Activated naive CD4-positive, alpha-beta T cell treated with anti-CD3 and anti-CD28 coated beads, Interleukin-2, amount 50 U/mL, for 72 hours (primary cell): ENCODE measurements at regions not wholly inside any gene's neighbourhood (a gene's known extent, or its start where the extent isn't known, plus 50 kb on each side); places are given as distances from the start of the nearest gene placed in this dataset.
A peak's percentile ranks its signal among the peaks of the same experiment; 100 is the strongest.

Experiments used
- ATAC-seq, 2 donors: fragments of 150-1000 bp; cut with Tn5 transposase; 2 replicates each; pipeline ENCODE4 v1.10.0; 2021; ENCODE audit warnings: mild to moderate bottlenecking in 2 of 2, moderate library complexity in 2 of 2
- DNase-seq, 2 donors: peaks; one replicate each; pipeline ENCODE4 v3.0.0; 2021 to 2022; ENCODE audit warnings: low spot score in 2 of 2
- H3K27ac Mint-ChIP-seq, 2 donors: one replicate each; pipeline ENCODE4 v1.8.0; 2022; ENCODE audit warnings: mild to moderate bottlenecking in 2 of 2, mixed read lengths in 2 of 2
- H3K36me3 Mint-ChIP-seq, 2 donors: one replicate each; pipeline ENCODE4 v1.8.0; 2022; ENCODE audit warnings: mixed read lengths in 2 of 2
- H3K9me3 Mint-ChIP-seq, 2 donors: one replicate each; pipeline ENCODE4 v1.8.0; 2022; ENCODE audit warnings: mixed read lengths in 2 of 2

DNA sequence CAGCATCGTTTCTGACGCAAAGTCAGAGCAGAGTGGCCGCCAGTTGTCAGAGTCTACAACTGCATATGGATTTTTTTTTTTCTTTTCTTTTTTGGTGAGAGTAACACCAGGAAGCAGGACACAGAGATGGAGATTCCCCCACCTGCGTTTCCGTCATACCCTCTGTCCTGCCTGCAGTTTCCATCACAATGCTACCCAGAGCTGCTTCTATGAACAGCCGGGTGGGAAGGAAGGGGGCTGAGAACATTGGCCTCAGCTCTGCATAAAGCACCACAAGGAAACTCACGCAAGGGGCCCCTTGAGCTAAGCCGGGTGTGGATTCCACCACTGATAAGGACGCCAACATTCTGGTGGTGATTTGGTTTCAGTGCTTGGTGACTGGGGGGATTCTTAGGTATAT, 183.5 kb upstream of the AFDN start:
- ATAC-seq (no peak), DNase-seq (no peak)
- no peak overlapping the region for H3K27ac Mint-ChIP-seq
- H3K36me3 Mint-ChIP-seq: no peaks in the 10 kb centered on the region
- peaks cover 9% of the 10 kb centered on the region in 2 donors for H3K9me3 Mint-ChIP-seq

DNA sequence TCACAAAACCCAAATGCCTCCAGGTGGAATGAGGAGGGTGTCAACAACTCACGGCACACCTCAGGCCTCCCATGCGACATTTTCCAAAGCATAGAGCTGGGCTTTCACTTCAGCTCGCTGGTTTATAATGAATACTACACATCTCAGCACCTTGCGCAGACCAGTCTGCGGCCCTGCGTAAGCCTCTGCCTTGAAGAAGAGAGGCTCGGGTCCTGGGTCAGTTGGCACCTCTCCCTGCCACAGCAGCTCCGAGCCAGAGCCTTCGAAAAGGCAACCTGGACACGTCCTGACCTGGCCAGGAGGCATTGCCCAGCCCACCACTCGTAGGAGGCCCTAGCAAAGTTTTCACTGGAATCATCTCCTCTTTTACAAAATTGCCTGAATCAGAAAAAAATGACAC, 183.0 kb upstream of the AFDN start:
- Mint-ChIP-seq H3K27ac (no peak overlapping the region), H3K9me3 (peaks cover 9% of the 10 kb centered on the region in 2 donors), H3K36me3 (no peaks in the 10 kb centered on the region)
- DNase-seq (no peak), ATAC-seq (no peak)

DNA sequence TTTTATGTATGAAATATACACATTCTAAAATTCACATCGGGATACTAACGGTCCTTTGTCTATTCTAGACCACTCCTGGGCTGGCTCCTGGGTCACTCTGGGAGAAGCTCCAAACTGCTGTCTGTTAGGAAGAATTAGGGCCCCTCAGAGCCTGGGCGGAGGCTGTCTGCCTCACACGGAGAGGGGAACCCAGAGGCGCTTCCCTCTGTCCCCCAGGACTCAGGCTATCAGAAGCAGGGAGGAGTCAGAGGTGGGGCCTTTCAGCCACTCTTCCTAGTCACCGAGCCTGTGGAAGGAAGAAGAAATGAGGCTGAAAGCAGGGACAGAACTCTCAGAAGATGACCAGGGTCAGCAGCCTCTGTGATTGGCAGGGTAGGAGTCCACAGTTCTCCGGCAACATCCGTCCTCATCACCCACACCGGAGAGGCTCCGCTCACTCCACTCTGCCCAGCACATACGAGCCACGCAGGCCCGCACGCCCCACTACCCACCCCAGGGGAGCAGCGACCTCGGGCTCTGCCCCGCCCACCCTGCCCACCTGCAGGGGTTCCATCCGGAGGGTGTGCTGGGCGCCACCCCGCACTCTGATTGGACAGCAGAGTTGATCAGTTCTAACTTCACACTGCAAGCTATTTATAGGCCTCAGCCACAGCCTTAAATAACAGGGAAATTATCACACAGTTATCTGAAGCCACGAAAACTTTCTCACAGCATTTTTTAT, 182.1 kb upstream of the AFDN start:
- DNase-seq (no peak), ATAC-seq (no peak)
- peaks cover 9% of the 10 kb centered on the region in 2 donors for H3K9me3 Mint-ChIP-seq
- H3K36me3 Mint-ChIP-seq: no peaks in the 10 kb centered on the region
- H3K27ac Mint-ChIP-seq: no peak overlapping the region

DNA sequence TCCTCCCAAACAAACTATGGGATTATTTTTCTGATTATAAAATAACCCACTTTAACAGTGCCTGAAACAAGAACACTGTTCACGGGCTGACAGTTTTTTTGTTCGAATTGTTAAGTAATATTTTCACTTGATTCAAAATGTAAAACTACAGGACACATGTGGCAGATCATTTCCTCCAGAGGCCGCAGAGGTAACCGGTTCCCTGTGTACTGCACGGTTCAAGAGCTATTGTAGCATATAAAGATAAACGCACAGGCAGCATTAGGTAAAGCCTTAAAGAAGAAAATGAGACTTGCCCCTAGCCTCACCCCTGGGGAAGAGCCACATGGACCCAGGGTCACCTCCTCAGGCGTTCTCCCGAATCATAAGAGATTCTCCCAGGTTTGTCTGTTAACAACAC, 181.3 kb upstream of the AFDN start:
- ATAC-seq (no peak), DNase-seq (no peak)
- H3K27ac Mint-ChIP-seq: no peak overlapping the region
- peaks cover 9% of the 10 kb centered on the region in 2 donors for H3K9me3 Mint-ChIP-seq
- H3K36me3 Mint-ChIP-seq: no peaks in the 10 kb centered on the region

DNA sequence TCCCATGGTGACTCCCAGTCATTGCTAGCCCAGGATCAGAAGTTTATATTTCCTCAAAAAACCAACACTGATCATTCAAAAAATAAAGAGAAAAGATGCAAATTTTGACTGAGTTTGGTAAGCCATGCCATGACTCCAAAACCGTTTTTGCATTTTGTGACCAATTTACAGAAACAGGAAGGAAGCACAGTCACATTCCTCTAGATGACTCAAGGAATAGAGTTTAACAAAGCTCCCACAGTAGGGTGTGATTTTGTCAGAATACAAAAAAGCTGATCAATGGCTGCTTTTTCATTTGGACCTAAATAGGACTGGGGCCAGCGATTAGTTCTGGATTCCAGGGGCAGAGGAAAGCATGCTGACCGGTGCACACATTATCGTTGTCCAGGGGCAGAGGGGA, 179.4 kb upstream of the AFDN start:
- H3K27ac Mint-ChIP-seq: no peak overlapping the region
- no peaks in the 10 kb centered on the region for H3K9me3 Mint-ChIP-seq
- DNase-seq (no peak), ATAC-seq (peak in 1 of 2 donors; percentile 61)
- no peaks in the 10 kb centered on the region for H3K36me3 Mint-ChIP-seq

DNA sequence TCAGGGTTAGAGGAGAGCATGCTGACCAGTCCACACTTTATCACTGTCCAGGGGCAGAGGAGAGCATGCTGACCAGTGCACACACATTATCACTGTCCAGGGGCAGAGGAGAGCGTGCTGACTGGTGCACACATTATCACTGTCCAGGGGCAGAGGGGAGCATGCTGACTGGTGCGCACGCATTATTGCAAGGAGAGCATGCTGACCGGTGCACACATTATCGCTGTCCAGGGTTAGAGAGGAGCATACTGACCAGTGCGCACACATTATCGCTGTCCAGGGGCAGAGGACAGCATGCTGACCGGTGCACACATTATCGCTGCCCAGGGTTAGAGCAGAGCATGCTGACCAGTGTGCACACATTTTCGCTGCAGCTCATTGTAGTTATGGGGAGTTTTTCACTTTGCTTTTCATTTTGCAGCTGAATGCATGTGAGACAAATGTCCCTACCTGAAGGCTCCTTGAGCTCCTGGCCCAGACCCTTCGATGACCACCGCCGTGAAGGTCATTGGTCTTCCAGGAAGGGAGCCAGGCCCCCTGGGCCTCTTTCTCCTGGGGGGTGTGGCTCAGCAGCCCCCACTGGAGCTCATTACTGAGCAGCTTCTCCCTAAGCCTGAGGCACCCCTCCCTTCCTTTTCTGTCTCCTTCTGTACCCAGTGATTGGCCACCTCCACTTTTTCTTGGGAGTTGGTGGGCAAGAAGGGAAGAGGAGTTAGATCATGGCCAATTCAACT, 178.8 kb upstream of the AFDN start:
- Mint-ChIP-seq H3K36me3 (no peaks in the 10 kb centered on the region), H3K9me3 (no peaks in the 10 kb centered on the region), H3K27ac (no peak overlapping the region)
- DNase-seq: no peak
- ATAC-seq: no peak

DNA sequence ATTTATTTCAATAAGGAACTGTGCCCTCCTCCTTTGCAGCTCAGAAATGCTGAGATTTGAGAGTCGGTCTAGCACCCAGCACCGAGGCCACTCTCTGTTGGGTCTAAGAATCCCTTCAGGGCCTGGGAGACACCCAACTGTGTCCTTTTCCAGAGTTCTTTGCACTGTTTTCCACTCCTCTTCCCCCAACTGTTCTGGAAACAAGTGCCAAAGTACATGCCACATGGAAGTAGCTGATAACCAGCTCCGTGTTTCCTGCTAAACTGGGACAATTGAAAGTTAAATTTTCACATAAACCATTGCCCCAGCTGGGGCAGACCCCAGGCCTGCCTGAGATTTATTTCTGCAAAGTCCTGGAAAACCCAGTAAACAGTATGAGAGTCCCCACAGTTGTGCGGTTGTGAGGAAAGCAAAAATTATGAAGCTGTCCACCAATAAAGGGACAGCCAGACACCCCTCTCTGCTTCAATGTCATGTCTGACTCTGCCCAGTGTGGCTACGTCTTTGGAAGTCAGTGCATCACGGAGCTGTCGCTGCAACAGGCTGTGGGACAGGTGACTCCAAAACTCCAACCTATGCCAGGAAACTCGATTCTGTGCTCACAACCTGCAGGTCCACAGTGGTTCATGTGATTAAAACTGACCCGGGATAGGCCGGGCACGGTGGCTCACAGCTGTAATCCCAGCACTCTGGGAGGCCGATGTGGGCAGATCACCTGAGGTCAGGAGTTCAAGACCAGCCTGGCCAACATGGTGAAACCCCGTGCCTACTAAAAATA, 178.0 kb upstream of the AFDN start:
- H3K27ac Mint-ChIP-seq: no peak overlapping the region
- ATAC-seq: no peak
- DNase-seq: no peak
- no peaks in the 10 kb centered on the region for H3K36me3 Mint-ChIP-seq
- H3K9me3 Mint-ChIP-seq: no peaks in the 10 kb centered on the region

DNA sequence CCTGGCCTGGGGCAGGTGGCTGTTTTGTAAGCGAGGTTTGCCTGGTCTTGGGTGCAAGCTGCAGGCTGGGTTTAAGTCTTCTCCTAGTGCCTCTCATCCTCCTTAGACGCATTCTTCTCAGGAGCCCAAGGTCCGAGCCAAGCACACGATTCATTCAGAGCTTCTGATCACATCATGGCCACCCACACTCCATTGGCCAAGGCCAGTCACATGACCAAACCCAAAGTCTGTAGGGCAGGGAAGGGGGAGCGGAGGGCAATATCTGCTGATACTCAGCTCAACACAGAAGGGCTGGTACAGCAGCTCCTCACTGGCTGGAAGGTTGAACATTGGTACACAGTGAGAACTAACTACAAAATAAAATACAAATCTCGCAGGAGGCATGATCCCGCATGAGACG, 177.2 kb upstream of the AFDN start:
- H3K36me3 Mint-ChIP-seq: no peaks in the 10 kb centered on the region
- ATAC-seq: no peak

DNA sequence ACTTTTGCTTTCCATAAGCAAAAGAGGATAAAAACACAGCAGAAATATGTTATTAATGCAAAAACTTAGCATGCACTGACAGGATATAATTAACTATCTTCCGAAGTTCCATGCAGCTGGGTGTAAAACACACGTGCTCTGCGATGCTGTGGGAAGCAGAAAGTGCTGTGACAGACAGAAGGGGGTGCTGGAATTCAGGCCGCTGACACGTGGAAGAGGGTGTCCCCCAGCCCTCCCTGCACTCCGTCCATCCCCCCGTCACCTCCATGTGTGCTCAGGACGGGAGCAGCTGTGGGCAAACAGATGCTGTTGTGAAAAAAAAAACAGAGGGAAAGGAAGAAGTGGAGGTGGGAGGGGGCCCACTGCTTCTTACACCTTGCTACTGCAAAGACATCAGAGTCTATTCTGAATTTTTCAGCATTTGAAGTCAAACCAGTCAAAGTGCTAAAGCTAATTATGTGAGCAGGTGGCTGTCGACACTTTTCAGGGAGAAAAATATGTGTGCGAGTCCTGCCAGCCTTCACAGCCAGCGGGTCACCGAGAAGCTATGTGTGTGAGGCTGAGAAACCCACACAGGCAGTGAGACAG, 175.9 kb upstream of the AFDN start:
- DNase-seq (no peak), ATAC-seq (no peak)
- Mint-ChIP-seq H3K36me3 (no peaks in the 10 kb centered on the region), H3K27ac (no peak overlapping the region), H3K9me3 (no peaks in the 10 kb centered on the region)

More for the DNA sequence above, 177.2 kb upstream of the AFDN start:
- Mint-ChIP-seq H3K9me3 (no peaks in the 10 kb centered on the region), H3K27ac (no peak overlapping the region)
- no peak for DNase-seq

DNA sequence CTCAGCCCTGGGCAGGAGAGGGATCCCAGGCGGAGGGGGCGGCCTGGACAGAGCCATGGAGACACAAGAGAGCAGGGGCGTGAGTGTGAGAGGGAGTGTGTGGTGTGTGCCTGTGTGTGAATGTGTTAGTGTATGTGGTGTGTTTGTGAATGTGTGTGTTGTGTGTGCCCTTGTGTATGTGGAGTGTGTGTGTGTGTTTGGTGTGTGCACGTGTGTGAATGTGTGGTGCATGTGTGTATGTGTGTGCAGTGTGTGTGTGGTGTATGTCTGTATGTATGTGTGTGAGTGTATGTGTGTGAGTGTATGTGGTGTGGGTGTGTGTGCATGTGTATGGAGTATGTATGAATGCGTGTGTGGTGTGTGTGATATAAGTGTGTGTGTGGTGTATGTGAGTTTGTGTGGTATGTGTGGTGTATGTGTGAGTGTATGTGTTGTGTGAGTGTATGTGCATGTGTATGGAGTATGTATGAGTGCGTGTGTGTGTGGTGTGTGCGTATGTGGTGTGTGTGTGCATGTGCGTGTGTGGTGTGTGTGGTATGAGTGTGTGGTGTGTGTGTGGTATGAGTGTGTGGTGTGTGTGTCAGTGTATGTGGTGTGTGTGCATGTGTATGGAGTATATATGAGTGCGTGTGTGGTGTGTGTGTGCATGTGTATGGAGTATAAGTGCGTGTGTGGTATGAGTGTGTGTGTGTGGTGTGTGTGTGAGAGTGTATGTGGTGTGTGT, 175.2 kb upstream of the AFDN start:
- Mint-ChIP-seq H3K36me3 (no peaks in the 10 kb centered on the region), H3K27ac (no peak overlapping the region), H3K9me3 (no peaks in the 10 kb centered on the region)
- DNase-seq (no peak), ATAC-seq (no peak)

DNA sequence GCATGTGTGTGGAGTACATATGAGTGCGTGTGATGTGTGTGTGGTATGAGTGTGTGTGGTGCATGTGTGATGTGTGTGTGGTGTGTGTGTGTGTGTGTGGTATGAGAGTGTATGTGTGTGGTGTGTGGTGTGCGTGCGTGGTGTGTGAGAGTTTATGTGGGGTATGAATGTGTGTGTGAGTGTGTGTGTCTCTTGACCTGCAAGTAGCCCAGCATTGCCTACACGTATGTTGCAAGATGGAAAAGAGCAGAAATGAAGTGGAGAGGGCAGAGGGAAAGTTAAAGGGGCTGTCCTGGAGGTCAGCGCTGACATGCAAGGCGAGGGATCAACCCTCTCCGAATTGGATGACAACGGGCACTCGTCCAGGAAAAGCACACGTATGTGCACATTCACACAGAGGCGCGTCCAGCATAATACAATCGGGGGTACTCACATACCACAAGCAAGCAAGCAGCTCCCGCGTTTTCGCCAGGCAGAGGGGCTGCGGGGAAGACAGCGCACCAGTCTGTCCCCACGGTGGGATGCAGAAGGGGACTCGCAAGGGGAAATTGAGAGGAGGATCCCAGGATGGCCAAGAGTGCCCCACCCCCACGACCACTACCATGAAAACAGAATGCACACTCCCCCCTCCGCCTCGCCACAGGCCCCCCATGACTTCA, 174.5 kb upstream of the AFDN start:
- ATAC-seq (no peak), DNase-seq (no peak)
- Mint-ChIP-seq H3K36me3 (no peaks in the 10 kb centered on the region), H3K9me3 (no peaks in the 10 kb centered on the region), H3K27ac (no peak overlapping the region)

DNA sequence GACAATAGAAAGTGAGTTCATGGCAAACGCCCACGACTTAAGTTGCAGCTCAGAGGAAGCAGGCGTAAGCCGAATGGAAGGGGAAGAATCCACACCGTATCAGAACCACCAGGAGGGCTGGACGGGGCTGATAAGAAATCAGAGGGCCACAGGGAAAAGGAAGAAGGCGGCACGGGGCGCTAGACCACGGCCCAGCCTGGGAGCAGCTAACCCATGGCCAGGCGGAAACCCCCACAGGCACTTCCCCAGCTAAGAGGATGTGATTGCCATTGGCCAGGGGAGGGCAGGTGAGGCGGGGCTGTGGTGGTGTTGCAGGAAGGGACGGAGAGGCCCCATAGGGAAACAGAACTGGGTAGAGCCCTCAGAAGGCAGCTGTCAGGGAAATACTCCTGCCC, 174.0 kb upstream of the AFDN start:
- no peaks in the 10 kb centered on the region for H3K9me3 Mint-ChIP-seq
- no peak for ATAC-seq
- no peak overlapping the region for H3K27ac Mint-ChIP-seq

DNA sequence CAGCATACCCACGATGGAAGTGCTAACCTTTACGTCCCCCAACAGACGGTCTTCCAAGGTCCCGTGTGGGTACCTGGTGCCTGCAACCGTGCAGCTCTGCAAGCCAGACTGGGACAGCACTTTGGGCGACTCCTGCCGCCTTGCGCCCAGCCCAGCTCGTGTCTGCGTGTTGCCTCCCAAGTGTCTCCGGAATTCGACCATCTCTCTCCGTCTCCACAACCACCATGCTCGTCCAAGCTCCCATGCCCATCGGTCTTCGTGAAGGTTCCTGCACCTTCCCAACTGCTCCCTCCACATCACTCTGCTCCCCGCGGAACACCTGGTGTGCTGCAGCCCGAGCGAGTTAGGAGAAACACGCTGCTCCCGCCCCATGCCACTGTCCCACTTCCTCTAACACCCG, 173.2 kb upstream of the AFDN start:
- DNase-seq: no peak
- Mint-ChIP-seq H3K9me3 (no peaks in the 10 kb centered on the region), H3K27ac (no peak overlapping the region), H3K36me3 (no peaks in the 10 kb centered on the region)
- no peak for ATAC-seq

More for the DNA sequence above, 174.0 kb upstream of the AFDN start:
- H3K36me3 Mint-ChIP-seq: no peaks in the 10 kb centered on the region
- no peak for DNase-seq

DNA sequence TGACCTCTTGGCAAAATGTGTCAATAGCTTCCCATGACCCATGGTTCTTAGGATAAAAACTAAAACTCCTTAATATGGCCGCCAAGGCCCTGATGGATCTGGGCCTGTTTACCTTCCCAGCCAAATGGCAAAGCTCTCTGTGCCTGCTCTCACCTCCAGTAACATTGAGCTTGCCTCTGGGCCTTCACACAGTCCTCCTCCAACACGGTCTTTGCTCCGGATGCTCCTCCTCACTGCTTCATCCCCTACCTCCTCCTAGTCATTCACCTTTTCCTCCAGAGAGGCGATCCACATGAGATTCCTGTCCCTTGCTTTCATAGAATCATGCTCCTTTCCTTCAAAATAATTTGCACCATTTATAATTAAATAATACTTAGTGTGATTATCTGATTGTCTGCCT, 172.3 kb upstream of the AFDN start:
- H3K9me3 Mint-ChIP-seq: no peaks in the 10 kb centered on the region
- DNase-seq: no peak

DNA sequence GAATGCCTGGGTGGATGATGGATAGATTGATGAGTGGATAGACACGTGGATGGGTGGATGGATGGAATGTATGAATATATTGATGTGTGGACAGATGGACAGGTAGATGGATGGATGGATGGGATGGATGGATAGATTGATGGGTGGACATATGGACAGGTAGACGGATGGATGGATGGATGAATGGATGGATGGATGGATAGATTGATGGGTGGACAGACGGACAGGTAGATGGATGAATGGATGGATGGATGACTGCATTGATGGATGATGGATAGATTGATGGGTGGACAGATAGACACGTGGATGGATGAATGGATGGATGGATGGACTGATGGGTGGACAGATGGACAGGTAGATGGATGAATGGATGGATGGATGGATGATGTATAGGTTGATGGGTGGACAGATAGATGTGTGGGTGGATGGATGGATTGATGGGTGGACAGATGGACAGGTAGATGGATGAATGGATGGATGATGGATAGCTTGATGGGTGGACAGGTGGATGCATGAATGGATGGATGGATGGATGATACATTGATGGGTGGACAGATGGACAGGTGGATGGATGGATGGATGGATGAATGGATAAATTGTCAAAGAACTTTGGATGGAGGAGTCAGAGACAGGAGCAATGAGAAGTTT, 171.4 kb upstream of the AFDN start:
- no peaks in the 10 kb centered on the region for H3K36me3 Mint-ChIP-seq

More for the DNA sequence above, 172.3 kb upstream of the AFDN start:
- Mint-ChIP-seq H3K36me3 (no peaks in the 10 kb centered on the region), H3K27ac (no peak overlapping the region)
- no peak for ATAC-seq

DNA sequence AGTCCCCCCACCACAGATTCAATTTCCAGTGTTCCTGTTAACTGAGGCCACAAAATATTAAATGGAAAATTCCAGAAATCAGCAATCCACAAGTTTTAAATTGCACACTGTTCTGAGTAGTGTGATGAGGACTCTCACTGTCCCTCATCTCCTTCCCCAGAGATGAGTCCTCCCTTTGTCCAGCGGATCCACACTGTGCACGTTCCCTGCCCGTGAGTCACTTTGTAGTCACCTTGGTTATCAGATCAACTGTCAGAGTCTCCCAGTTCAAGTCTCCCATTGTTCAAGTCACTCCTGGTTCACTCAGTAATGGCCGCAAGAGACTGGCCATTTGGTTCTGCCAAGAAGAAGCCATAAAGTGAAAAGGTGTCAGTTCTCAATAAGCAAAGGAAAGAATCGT, 168.6 kb upstream of the AFDN start:
- Mint-ChIP-seq H3K9me3 (no peaks in the 10 kb centered on the region), H3K27ac (no peak overlapping the region), H3K36me3 (no peaks in the 10 kb centered on the region)
- ATAC-seq: peak; percentile 22 to 26
- no peak for DNase-seq

More for the DNA sequence above, 171.4 kb upstream of the AFDN start:
- DNase-seq (no peak), ATAC-seq (no peak)
- Mint-ChIP-seq H3K27ac (no peak overlapping the region), H3K9me3 (no peaks in the 10 kb centered on the region)
